Tibial nerve (tissue), 4 donors: ENCODE measurements at regions not wholly inside any gene's neighbourhood (a gene's known extent, or its start where the extent isn't known, plus 50 kb on each side); places are given as distances from the start of the nearest gene placed in this dataset.

Experiments
- CTCF ChIP-seq, 5 experiments: fragments of 200-600 bp in 3 of 5; fragments of 450-650 bp in 2 of 5; sonication (generic) in 3 of 5; IDR thresholded peaks; one replicate each; pipeline ENCODE4 v1.5.1; 2016 to 2019; ENCODE audit warnings: antibody characterized with exemption in 5 of 5, mild to moderate bottlenecking in 3 of 5, moderate library complexity in 2 of 5
- EP300 ChIP-seq, 2 donors: sonication (generic); formaldehyde crosslinking; IDR thresholded peaks; one replicate each; pipeline ENCODE4 v1.6.1; 2017; ENCODE audit warnings: antibody characterized with exemption in 2 of 2, mild to moderate bottlenecking in 1 of 2

- TF ChIP-seq CTCF (IDR thresholded peaks at IDR 0.05) (no peak), EP300 (IDR thresholded peaks at IDR 0.05) (no peak)
These were observed 973.6 kb upstream of the TENM4 start for GRCh38 chr11:80414181-80415165.
